Adipocyte (in vitro differentiated cells): ENCODE measurements at regions not wholly inside any gene's neighbourhood (a gene's known extent, or its start where the extent isn't known, plus 50 kb on each side); places are given as distances from the start of the nearest gene placed in this dataset.

Source experiments
- DNase-seq: peaks from one replicate; pipeline ENCODE4 v3.0.0-alpha.2; 2015; ENCODE audit warnings: low read depth
- H3K27me3 ChIP-seq: replicated peaks from 2 replicates; pipeline ENCODE4 v1.7.0; 2013; ENCODE audit warnings: mild to moderate bottlenecking, low read length, moderate library complexity; ENCODE audit not compliant: control insufficient read depth, insufficient read depth
- H3K36me3 ChIP-seq: 2 replicates; pipeline ENCODE4 v1.7.0; 2013; ENCODE audit warnings: low read length, mild to moderate bottlenecking, moderate library complexity; ENCODE audit not compliant: control insufficient read depth, insufficient read depth, severe bottlenecking
- H3K4me1 ChIP-seq: 2 replicates; pipeline ENCODE4 v1.7.0; 2013; ENCODE audit warnings: mild to moderate bottlenecking, low read length, moderate library complexity; ENCODE audit not compliant: control insufficient read depth, insufficient read depth
- H3K4me3 ChIP-seq: 2 replicates; pipeline ENCODE4 v1.7.0; 2013; ENCODE audit warnings: mild to moderate bottlenecking, low read length, moderate library complexity
- H3K9ac ChIP-seq: 2 replicates; pipeline ENCODE4 v1.7.0; 2013; ENCODE audit warnings: mild to moderate bottlenecking, low read length, moderate library complexity
- H3K9me3 ChIP-seq: 2 replicates; pipeline ENCODE4 v1.7.0; 2013; ENCODE audit warnings: mild to moderate bottlenecking, low read length, moderate library complexity; ENCODE audit not compliant: control insufficient read depth

DNA sequence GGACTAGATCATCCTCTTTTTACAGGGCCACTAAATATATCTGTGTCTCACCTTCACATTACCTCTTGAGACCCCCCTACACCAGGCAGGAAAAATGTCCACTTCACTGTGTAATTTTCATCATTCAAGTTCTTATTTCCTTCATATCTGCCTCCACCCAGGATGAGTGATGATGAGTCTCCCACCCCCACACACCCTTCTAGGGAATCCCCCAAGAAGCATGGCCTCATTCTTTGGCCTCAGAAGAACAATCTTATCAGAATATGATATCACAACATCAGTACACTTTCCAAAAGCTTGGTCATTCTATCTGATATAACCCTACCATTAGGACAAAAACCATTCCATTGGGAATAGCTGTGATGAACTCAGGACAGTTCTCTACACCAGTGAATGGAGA is 170.3 kb upstream of the DUSP10 start:
- peaks cover 10% of the 10 kb centered on the region for H3K4me1 ChIP-seq
- no peaks in the 10 kb centered on the region for H3K9me3 ChIP-seq
- H3K36me3 ChIP-seq = no peaks in the 10 kb centered on the region
- H3K4me3 ChIP-seq = no peak overlapping the region
- DNase-seq = no peak
- H3K27me3 ChIP-seq = no peaks in the 10 kb centered on the region
- H3K9ac ChIP-seq = no peak overlapping the region

GRCh38 chr1:221911714-221912113 is 169.8 kb upstream of the DUSP10 start:
- Histone ChIP-seq H3K9ac (no peak overlapping the region), H3K27me3 (no peaks in the 10 kb centered on the region), H3K4me3 (no peak overlapping the region), H3K36me3 (no peaks in the 10 kb centered on the region), H3K9me3 (no peaks in the 10 kb centered on the region), H3K4me1 (peaks cover 12% of the 10 kb centered on the region)
- no peak for DNase-seq

DNA sequence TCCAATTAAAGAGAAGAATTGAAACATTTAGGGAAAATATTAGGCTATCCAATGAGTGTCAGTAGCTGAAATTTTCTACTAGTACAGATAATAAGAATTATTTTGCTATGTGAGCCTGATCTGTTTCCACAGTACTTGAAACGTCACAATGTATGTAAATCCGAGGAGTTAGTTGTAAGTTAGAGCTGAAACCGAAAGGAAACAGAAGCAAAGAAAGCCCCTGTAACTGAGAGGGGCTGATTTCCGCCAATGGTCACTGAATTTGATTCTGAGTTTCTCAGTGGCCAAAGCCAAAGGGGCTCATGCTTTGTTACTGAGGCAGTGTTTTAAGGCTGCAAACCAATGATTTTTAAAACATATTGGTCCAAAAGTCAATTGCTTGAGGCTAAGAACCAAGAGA is 168.3 kb upstream of the DUSP10 start:
- DNase-seq = peak; percentile 17
- Histone ChIP-seq H3K36me3 (no peaks in the 10 kb centered on the region), H3K9ac (no peak overlapping the region), H3K27me3 (no peaks in the 10 kb centered on the region), H3K9me3 (no peaks in the 10 kb centered on the region), H3K4me3 (no peak overlapping the region), H3K4me1 (peaks cover 15% of the 10 kb centered on the region)

DNA sequence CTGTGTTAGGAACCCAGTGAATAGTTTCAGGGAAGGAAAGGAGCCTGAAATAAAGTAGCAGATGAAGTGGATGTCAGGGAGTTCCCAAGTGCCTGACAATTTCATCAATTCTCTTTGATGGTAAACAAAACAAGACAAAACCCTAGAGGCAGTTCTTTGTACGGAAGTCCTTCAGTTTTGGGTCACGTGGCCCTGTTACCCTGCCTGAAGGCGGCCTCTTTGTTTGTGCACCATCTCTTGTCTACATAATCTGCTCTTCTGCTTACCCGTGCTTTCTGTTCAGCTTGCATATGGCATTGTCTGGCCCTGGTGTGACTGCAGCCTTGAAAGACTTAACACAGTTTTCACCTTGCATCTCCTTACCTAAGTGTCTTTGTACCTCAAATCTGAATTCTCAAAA is 166.7 kb upstream of the DUSP10 start:
- Histone ChIP-seq H3K4me3 (no peak overlapping the region), H3K9ac (no peak overlapping the region), H3K27me3 (no peaks in the 10 kb centered on the region), H3K4me1 (peaks cover 15% of the 10 kb centered on the region), H3K36me3 (no peaks in the 10 kb centered on the region), H3K9me3 (no peaks in the 10 kb centered on the region)
- DNase-seq = no peak

- no peak overlapping the region for H3K4me3 ChIP-seq
- peaks cover 15% of the 10 kb centered on the region for H3K4me1 ChIP-seq
- no peak overlapping the region for H3K9ac ChIP-seq
- no peak for DNase-seq
- H3K9me3 ChIP-seq = no peaks in the 10 kb centered on the region
- H3K27me3 ChIP-seq = no peaks in the 10 kb centered on the region
- H3K36me3 ChIP-seq = no peaks in the 10 kb centered on the region
Observed at GRCh38 chr1:221907166-221907932, 165.5 kb upstream of the DUSP10 start.

DNA sequence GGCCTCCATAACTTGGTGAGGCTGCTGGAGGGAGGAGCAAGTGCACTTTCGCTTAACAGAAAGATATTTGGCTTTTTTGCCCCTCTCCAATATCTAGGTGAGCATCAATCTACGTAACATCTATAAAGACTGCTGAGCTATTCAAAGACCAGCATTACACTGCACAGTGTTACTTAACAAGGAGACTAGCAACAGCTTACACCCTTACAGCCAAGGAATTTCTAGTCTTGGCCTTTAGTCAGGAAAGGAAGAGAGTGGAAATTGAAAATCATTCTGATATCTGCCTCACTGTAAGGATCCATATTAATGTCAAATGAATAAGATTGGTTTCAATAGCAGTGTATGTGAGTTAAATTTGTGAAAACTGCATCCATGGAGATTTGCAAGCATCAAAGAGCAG is 163.9 kb upstream of the DUSP10 start:
- Histone ChIP-seq H3K36me3 (no peaks in the 10 kb centered on the region), H3K27me3 (no peaks in the 10 kb centered on the region), H3K4me3 (no peak overlapping the region), H3K9ac (no peak overlapping the region), H3K4me1 (peaks cover 11% of the 10 kb centered on the region), H3K9me3 (no peaks in the 10 kb centered on the region)
- DNase-seq = no peak

- no peak overlapping the region for H3K4me3 ChIP-seq
- H3K9ac ChIP-seq = no peak overlapping the region
- H3K27me3 ChIP-seq = no peaks in the 10 kb centered on the region
- DNase-seq = no peak
- H3K36me3 ChIP-seq = no peaks in the 10 kb centered on the region
- no peaks in the 10 kb centered on the region for H3K9me3 ChIP-seq
- H3K4me1 ChIP-seq = peaks cover 11% of the 10 kb centered on the region
Observed at GRCh38 chr1:221904319-221904718, 162.4 kb upstream of the DUSP10 start.

GRCh38 chr1:221903594-221903993 is 161.7 kb upstream of the DUSP10 start:
- H3K9me3 ChIP-seq = no peaks in the 10 kb centered on the region
- no peak overlapping the region for H3K4me3 ChIP-seq
- no peak for DNase-seq
- no peaks in the 10 kb centered on the region for H3K27me3 ChIP-seq
- H3K4me1 ChIP-seq = peaks cover 11% of the 10 kb centered on the region
- H3K9ac ChIP-seq = no peak overlapping the region
- H3K36me3 ChIP-seq = no peaks in the 10 kb centered on the region

GRCh38 chr1:221902961-221903360 is 161.1 kb upstream of the DUSP10 start:
- no peak for DNase-seq
- no peaks in the 10 kb centered on the region for H3K36me3 ChIP-seq
- peaks cover 14% of the 10 kb centered on the region for H3K4me1 ChIP-seq
- H3K9ac ChIP-seq = no peak overlapping the region
- no peaks in the 10 kb centered on the region for H3K9me3 ChIP-seq
- H3K27me3 ChIP-seq = no peaks in the 10 kb centered on the region
- no peak overlapping the region for H3K4me3 ChIP-seq

DNA sequence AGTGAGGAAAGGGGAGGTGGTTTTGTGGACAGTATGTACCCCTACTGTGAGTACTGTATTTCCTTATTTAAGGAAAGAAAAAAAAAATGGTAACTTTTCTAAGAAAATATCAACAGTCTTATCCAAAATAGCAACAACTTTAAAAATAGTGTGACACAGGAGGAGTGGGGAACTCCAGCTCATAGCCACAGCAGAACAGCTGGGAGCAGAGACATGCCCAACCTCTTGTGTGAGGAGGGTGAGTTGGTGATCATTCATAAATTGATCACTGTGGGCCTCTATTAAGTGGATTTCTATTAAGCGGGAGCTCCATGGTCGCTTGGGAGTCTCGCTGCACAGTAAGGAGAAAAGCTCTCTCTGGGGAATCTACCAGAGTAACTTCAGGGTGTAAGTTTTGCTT is 158.8 kb upstream of the DUSP10 start:
- H3K27me3 ChIP-seq = no peaks in the 10 kb centered on the region
- no peak overlapping the region for H3K4me3 ChIP-seq
- H3K9ac ChIP-seq = no peak overlapping the region
- no peaks in the 10 kb centered on the region for H3K36me3 ChIP-seq
- DNase-seq = no peak
- no peaks in the 10 kb centered on the region for H3K9me3 ChIP-seq
- H3K4me1 ChIP-seq = peaks cover 16% of the 10 kb centered on the region

DNA sequence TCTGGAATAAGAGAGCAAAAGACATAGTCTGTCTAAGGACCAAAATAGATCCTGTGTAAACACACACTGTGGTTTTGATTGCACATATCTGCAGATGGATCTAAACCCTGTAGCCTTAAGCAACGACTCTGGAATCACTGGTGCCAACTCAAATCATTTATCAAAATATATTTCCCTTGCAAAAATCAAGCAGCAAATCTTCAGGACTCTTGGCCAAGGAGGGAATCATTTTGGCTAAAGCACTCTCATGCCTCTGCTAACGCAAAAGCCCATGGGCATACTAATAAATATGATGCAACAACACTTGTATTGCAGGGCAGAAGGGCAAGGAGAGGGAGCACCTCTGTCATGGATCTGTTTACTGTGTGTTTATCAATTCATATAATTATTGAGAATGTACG is 155.4 kb upstream of the DUSP10 start:
- Histone ChIP-seq H3K36me3 (no peaks in the 10 kb centered on the region), H3K9me3 (peaks cover 6% of the 10 kb centered on the region), H3K4me1 (peaks cover 23% of the 10 kb centered on the region), H3K9ac (peak overlapping the region; percentile 80), H3K27me3 (no peaks in the 10 kb centered on the region), H3K4me3 (peak overlapping the region; percentile 14)
- peak; percentile 84 for DNase-seq

GRCh38 chr1:221892301-221892830 is 150.5 kb upstream of the DUSP10 start:
- no peaks in the 10 kb centered on the region for H3K27me3 ChIP-seq
- DNase-seq = peak; percentile 27
- H3K9me3 ChIP-seq = peaks cover 6% of the 10 kb centered on the region
- no peak overlapping the region for H3K4me3 ChIP-seq
- no peaks in the 10 kb centered on the region for H3K36me3 ChIP-seq
- peak overlapping the region; percentile 79 for H3K9ac ChIP-seq
- H3K4me1 ChIP-seq = peaks cover 48% of the 10 kb centered on the region
